ENCODE measurements at regions not wholly inside any gene's neighbourhood (a gene's known extent, or its start where the extent isn't known, plus 50 kb on each side); places are given as distances from the start of the nearest gene placed in this dataset.

DNA sequence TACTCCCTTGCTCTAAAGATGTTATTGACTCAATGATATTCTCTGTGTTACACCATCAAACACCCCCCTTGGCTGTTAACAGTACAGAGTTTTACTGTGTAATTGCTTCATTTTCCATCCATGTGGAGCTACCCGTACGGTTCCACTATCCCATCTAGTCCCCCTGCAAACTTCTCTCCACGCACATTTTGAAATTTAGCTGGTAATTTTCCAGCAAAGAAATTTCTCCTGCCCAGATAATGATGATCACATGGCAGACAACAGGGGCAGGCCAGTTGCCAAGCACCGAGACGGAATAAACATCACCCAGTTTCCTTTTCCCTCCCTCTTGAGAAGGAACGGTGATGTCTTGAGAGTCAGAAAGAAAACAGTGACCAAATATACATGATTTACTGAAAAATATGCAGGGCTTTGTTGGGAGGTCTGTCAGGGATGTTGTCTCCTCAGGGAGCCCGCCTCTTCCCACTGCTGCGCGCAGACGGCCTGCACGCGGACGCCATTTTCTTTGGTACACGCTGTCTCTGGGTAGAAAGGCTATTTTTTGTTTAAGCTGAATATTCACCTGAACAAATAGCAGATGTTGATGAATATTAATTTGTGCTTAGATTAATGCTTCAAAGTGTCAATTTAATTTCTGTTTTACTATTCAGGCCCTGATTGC is 109.9 kb downstream of the OLFM4 start:
- TF ChIP-seq, protein P1, sequence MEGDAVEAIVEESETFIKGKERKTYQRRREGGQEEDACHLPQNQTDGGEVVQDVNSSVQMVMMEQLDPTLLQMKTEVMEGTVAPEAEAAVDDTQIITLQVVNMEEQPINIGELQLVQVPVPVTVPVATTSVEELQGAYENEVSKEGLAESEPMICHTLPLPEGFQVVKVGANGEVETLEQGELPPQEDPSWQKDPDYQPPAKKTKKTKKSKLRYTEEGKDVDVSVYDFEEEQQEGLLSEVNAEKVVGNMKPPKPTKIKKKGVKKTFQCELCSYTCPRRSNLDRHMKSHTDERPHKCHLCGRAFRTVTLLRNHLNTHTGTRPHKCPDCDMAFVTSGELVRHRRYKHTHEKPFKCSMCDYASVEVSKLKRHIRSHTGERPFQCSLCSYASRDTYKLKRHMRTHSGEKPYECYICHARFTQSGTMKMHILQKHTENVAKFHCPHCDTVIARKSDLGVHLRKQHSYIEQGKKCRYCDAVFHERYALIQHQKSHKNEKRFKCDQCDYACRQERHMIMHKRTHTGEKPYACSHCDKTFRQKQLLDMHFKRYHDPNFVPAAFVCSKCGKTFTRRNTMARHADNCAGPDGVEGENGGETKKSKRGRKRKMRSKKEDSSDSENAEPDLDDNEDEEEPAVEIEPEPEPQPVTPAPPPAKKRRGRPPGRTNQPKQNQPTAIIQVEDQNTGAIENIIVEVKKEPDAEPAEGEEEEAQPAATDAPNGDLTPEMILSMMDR (IDR thresholded peaks at IDR 0.05) = no peak
- TF ChIP-seq POLR2A (IDR thresholded peaks at IDR 0.05) = no peak
